Hepatocyte (in vitro differentiated cells): ENCODE measurements at regions not wholly inside any gene's neighbourhood (a gene's known extent, or its start where the extent isn't known, plus 50 kb on each side); places are given as distances from the start of the nearest gene placed in this dataset.

Source experiments
- DNase-seq: peaks from one replicate; pipeline ENCODE4 v3.0.0-alpha.2; 2016; ENCODE audit warnings: low spot score
- H2AFZ ChIP-seq: fragments of 200-600 bp; sonication (generic); 2 replicates; pipeline ENCODE4 v1.6.0; 2016; ENCODE audit warnings: antibody characterized with exemption, mild to moderate bottlenecking
- H3K27ac ChIP-seq: fragments of 200-600 bp; sonication (generic); 2 replicates; pipeline ENCODE4 v1.5.1; 2016; ENCODE audit warnings: mild to moderate bottlenecking
- H3K27me3 ChIP-seq: fragments of 200-600 bp; sonication (generic); 2 replicates; pipeline ENCODE4 v1.6.1; 2016
- H3K36me3 ChIP-seq: fragments of 200-600 bp; sonication (generic); replicated peaks from 2 replicates; pipeline ENCODE4 v1.5.1; 2016; ENCODE audit warnings: low read depth; ENCODE audit not compliant: insufficient read depth
- H3K4me1 ChIP-seq: fragments of 200-600 bp; sonication (generic); 2 replicates; pipeline ENCODE4 v1.5.1; 2016; ENCODE audit warnings: mild to moderate bottlenecking, moderate library complexity; ENCODE audit not compliant: insufficient read depth
- H3K4me2 ChIP-seq: fragments of 200-600 bp; sonication (generic); 2 replicates; pipeline ENCODE4 v1.6.0; 2016
- H3K4me3 ChIP-seq: fragments of 200-600 bp; sonication (generic); 2 replicates; pipeline ENCODE4 v1.5.1; 2016; ENCODE audit warnings: mild to moderate bottlenecking
- H3K79me2 ChIP-seq: fragments of 200-600 bp; sonication (generic); 2 replicates; pipeline ENCODE4 v1.6.0; 2017; ENCODE audit warnings: mild to moderate bottlenecking
- H3K9me2 ChIP-seq: fragments of 200-600 bp; sonication (generic); replicated peaks from 2 replicates; pipeline ENCODE4 v1.6.0; 2017; ENCODE audit warnings: mild to moderate bottlenecking; ENCODE audit not compliant: insufficient read depth
- H3K9me3 ChIP-seq: fragments of 200-600 bp; sonication (generic); 2 replicates; pipeline ENCODE4 v1.5.1; 2016; ENCODE audit warnings: low read depth, mild to moderate bottlenecking
- H4K20me1 ChIP-seq: fragments of 200-600 bp; sonication (generic); 2 replicates; pipeline ENCODE4 v1.6.0; 2016; ENCODE audit warnings: mild to moderate bottlenecking; ENCODE audit not compliant: insufficient read depth, poor library complexity, severe bottlenecking
- EZH2 ChIP-seq: fragments of 200-600 bp; sonication (generic); IDR thresholded peaks from 2 replicates; pipeline ENCODE4 v1.6.1; 2016; ENCODE audit warnings: antibody characterized with exemption, mild to moderate bottlenecking, borderline replicate concordance
- EZH2phosphoT487 ChIP-seq: fragments of 200-600 bp; sonication (generic); IDR thresholded peaks from one replicate; pipeline ENCODE4 v1.6.1; 2018; ENCODE audit warnings: antibody characterized with exemption, mild to moderate bottlenecking, low read depth, moderate library complexity; ENCODE audit not compliant: unreplicated experiment, severe bottlenecking
- WGBS: methylation state at CpG from one replicate; pipeline ENCODE4 v1.1.6; 2016; ENCODE audit warnings: low lambda C conversion rate; ENCODE audit errors: missing lambda C conversion rate; 5-methylcytosine and 5-hydroxymethylcytosine counted together
- TF ChIP-seq, protein P1 (sequence below): fragments of 200-600 bp; sonication (generic); IDR thresholded peaks from 2 replicates; pipeline ENCODE4 v1.5.1; 2016; ENCODE audit warnings: antibody characterized with exemption, mild to moderate bottlenecking; ENCODE audit not compliant: poor library complexity

- H3K4me1 ChIP-seq, result peaks cover 10% of the 10 kb centered on the region
- no peak overlapping the region for H2AFZ ChIP-seq
- no peaks in the 10 kb centered on the region for H3K9me3 ChIP-seq
- H3K27ac ChIP-seq, result no peak overlapping the region
- no peaks in the 10 kb centered on the region for H4K20me1 ChIP-seq
- 79% methylated on average over 4 of the region's 4 CpGs for WGBS
- peak overlapping the region; percentile 28 for H3K4me2 ChIP-seq
- no peaks in the 10 kb centered on the region for H3K27me3 ChIP-seq
- no peak overlapping the region for H3K4me3 ChIP-seq
- TF ChIP-seq, protein P1, sequence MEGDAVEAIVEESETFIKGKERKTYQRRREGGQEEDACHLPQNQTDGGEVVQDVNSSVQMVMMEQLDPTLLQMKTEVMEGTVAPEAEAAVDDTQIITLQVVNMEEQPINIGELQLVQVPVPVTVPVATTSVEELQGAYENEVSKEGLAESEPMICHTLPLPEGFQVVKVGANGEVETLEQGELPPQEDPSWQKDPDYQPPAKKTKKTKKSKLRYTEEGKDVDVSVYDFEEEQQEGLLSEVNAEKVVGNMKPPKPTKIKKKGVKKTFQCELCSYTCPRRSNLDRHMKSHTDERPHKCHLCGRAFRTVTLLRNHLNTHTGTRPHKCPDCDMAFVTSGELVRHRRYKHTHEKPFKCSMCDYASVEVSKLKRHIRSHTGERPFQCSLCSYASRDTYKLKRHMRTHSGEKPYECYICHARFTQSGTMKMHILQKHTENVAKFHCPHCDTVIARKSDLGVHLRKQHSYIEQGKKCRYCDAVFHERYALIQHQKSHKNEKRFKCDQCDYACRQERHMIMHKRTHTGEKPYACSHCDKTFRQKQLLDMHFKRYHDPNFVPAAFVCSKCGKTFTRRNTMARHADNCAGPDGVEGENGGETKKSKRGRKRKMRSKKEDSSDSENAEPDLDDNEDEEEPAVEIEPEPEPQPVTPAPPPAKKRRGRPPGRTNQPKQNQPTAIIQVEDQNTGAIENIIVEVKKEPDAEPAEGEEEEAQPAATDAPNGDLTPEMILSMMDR, result no peak
- no peak for TF ChIP-seq EZH2
- no peak for TF ChIP-seq EZH2phosphoT487
- H3K36me3 ChIP-seq, result no peaks in the 10 kb centered on the region
- DNase-seq, result no peak
- H3K9me2 ChIP-seq, result no peaks in the 10 kb centered on the region
- H3K79me2 ChIP-seq, result no peaks in the 10 kb centered on the region
Observed at GRCh38 chr14:37865719-37866549, 270.5 kb downstream of the TTC6 start.

GRCh38 chr14:37869633-37870032 is 274.2 kb downstream of the TTC6 start:
- no peak for DNase-seq
- TF ChIP-seq, protein P1, result no peak
- TF ChIP-seq EZH2 (no peak), EZH2phosphoT487 (no peak)
- no peaks in the 10 kb centered on the region for H4K20me1 ChIP-seq
- H3K27me3 ChIP-seq, result no peaks in the 10 kb centered on the region
- H3K4me3 ChIP-seq, result no peak overlapping the region
- H3K27ac ChIP-seq, result no peak overlapping the region
- no peak overlapping the region for H2AFZ ChIP-seq
- H3K4me1 ChIP-seq, result peaks cover 9% of the 10 kb centered on the region
- H3K9me2 ChIP-seq, result no peaks in the 10 kb centered on the region
- H3K36me3 ChIP-seq, result no peaks in the 10 kb centered on the region
- 65% methylated on average over 2 of the region's 2 CpGs for WGBS
- no peaks in the 10 kb centered on the region for H3K79me2 ChIP-seq
- H3K9me3 ChIP-seq, result no peaks in the 10 kb centered on the region
- no peak overlapping the region for H3K4me2 ChIP-seq

- 90% methylated on average over 5 of the region's 5 CpGs for WGBS
- no peaks in the 10 kb centered on the region for H3K9me3 ChIP-seq
- DNase-seq, result no peak
- H3K79me2 ChIP-seq, result no peaks in the 10 kb centered on the region
- H2AFZ ChIP-seq, result no peak overlapping the region
- no peaks in the 10 kb centered on the region for H3K9me2 ChIP-seq
- no peaks in the 10 kb centered on the region for H4K20me1 ChIP-seq
- no peak overlapping the region for H3K4me3 ChIP-seq
- TF ChIP-seq, protein P1, result no peak
- TF ChIP-seq EZH2, result no peak
- TF ChIP-seq EZH2phosphoT487, result no peak
- H3K27ac ChIP-seq, result no peak overlapping the region
- peaks cover 6% of the 10 kb centered on the region for H3K4me1 ChIP-seq
- no peak overlapping the region for H3K4me2 ChIP-seq
- H3K27me3 ChIP-seq, result no peaks in the 10 kb centered on the region
- H3K36me3 ChIP-seq, result no peaks in the 10 kb centered on the region
Observed at GRCh38 chr14:37870170-37870569, 274.7 kb downstream of the TTC6 start.
